ENCODE measurements at regions not wholly inside any gene's neighbourhood (a gene's known extent, or its start where the extent isn't known, plus 50 kb on each side); places are given as distances from the start of the nearest gene placed in this dataset.

DNA sequence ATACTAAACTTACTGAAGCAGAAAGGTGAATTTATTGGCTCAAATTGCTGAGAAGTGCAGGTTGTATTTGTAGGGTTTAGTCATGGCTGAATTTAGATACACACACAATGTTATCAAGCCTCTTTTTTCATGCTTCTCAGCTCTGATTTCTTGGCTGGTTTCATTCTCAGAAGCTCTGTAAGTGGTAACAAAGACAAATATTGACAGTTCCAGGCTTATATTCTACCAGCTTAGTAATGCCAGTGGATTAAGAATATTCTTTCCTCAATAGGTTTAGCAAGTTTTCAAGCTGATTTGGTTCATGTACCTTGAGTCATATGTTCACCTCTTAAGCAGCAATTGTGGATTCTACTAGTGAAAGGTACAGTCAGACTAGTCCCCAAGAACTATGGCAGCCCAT, 52.1 kb upstream of the PKIB start:
- TF ChIP-seq POLR2A (IDR thresholded peaks at IDR 0.05; ENCODE audit: low read depth, low read length): no peak
- no peak for TF ChIP-seq POLR2AphosphoS5 (IDR thresholded peaks at IDR 0.05; ENCODE audit: low read depth, low read length)
- TF ChIP-seq TAF1 (IDR thresholded peaks at IDR 0.05; ENCODE audit: borderline replicate concordance, low read depth, low read length): no peak

All from GM12892 (cell line).